Left renal cortex interstitium (tissue), 4 donors: ENCODE measurements at regions not wholly inside any gene's neighbourhood (a gene's known extent, or its start where the extent isn't known, plus 50 kb on each side); places are given as distances from the start of the nearest gene placed in this dataset.

Source experiments
- DNase-seq, 4 donors: peaks; one replicate each; pipeline ENCODE4 v3.0.0-alpha.2; 2013; ENCODE audit warnings: low read depth in 4 of 4, low spot score in 2 of 4, missing footprints in 1 of 4

DNA sequence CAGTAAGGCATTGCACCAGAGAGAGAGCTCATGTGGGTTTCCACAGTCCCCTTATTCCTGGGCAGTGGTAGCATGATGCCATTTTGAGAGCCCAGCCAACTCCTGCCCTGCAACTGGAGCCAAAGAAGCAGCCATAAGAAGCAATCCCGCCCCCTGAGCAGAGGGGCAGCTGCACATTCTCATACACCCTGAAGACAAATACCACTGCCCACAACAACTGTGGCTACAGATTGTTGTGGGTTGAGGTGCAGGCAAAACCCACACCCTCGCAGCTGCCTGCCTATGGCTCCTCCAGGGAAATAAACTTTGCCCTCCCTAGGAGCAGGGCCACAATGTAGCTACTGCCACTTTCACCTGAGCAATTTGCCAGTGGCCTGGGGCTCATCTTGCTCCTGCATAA lies 219.4 kb upstream of the NRXN1 start:
- DNase-seq = no peak

- no peak for DNase-seq
Measured at GRCh38 chr2:51247252-51247805, 215.4 kb upstream of the NRXN1 start.

DNA sequence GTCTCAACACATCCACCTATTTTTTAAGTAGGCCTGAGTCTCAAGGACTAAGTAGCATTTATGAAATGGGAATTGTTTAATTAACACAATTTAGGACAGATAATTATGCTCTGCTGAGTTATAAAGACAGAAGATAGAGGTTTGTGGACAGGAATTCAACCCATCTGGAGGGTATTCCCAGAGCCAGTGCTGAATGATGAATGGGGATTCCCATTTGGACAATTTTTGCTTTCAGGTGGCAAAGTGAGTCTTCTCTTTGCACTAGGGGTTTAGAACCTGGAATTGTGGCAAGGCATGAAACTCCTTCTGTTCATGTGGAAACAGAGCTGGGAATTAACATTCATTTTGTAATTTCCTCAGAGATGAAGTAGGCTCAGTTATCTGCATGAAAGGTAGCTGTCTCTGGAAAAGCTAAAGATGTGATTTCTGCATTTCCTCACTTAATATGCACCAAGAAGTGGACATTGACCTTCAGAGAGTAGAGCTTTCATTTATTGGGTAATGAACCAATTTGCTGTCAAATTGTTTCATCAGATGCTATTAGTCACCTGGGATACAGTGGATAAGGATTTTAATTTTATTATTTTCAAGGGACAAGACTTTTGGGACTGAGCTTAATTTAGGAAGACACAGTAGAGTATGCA lies 212.1 kb upstream of the NRXN1 start:
- DNase-seq = no peak

DNA sequence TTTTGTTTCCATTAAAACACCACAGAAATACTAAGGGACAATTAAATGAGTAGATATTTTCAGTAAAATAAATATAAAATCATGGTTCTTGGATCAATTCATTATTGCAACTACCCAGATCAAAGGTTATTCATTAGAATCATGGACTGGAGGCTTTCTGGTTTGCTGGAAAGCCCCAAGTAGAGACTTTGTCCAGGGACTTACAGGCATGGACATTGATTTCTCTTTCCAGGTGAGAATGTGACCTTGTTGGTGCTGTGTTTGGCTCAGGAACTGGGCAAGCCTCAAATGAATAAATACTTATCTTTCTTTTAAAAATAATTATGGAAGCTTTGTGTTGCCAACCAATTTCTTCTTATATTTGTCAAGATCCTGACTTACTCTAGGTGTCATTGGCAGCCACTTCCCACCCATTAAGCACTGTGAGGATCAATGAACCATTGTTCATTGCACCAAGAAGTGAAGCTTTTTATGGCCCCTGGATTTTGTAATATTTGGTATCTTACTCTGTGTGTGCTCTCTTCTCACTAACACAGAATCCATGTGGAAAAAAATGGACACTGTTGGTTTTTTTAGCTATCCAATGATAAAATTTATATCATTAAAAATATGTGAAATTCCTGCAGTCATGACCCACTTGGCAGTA lies 205.8 kb upstream of the NRXN1 start:
- no peak for DNase-seq

DNA sequence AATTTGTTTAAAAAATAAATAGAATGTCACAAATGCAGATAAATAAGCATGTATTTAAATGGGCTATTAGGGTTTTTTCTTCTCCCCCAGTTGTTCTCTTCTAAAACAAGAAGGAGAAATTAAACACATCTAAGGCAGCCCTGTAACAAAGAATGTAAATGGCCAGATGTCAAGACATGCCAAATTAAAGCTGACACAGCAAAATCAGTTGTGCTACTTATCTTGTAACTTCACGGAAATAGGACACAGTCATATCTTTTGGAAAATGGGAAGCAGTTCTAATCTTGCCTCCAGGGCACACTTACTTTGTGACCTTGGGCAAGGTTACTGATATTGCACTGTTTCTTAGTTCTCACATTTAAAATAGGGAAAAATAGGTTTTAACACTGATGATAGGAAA lies 200.1 kb upstream of the NRXN1 start:
- DNase-seq = no peak

DNA sequence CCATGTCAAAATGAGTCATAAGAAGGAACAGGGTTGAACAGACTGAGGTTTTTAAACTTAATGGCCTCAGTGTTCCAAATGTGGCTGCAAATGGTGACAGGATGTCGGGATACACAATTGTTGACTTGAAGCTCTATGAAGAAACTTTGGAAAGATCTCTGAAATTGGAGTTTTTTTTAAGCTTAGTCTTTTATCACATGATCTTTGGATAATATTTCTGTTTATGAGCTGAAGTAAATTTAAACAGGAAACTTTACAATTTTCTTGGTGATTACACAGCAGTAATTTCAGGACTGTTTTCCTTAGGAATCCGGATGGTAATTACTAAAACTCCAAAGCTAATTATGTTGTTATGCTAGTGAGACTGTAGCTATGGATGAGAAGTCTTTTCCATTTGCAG lies 199.1 kb upstream of the NRXN1 start:
- peak in 1 of 4 donors; percentile 16 for DNase-seq

GRCh38 chr2:51225377-51225776 lies 193.4 kb upstream of the NRXN1 start:
- no peak for DNase-seq

DNA sequence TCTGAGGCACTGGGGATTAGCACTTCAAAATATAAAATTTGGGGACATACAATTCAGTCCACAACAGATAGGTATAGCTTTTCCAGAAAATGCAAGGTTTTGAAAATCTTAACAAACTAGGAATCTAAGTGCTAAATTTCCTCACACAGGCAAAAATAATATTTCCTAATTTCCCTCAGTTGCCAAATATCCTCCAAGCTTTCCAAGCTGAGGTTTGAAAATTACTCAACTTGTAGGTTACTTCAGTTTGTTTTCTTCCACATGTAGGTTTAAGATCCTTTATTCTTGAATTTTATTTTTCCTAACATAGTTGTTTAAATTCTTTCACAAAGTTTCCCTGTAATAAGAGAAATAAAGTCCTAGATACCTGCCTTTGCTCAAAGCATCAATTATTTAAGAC lies 192.9 kb upstream of the NRXN1 start:
- no peak for DNase-seq

DNA sequence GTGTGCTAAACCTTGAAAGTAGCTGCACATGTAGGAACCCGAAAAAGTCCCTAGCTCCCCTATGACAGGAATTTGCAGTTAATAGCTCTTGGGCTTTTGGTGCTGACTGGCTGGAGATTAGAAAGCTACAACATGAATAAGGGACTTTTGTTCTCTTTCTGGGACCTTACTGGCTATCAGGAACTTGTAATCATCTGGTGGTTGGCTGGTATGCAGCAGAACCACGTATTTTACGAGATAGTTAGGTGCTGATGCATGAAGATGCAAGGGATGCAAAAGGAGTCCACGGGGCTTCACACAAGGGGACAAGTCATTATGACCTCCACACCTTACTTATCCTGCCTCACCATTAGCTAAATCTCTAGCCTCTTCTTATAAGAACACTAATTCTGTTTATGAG lies 190.2 kb upstream of the NRXN1 start:
- no peak for DNase-seq

DNA sequence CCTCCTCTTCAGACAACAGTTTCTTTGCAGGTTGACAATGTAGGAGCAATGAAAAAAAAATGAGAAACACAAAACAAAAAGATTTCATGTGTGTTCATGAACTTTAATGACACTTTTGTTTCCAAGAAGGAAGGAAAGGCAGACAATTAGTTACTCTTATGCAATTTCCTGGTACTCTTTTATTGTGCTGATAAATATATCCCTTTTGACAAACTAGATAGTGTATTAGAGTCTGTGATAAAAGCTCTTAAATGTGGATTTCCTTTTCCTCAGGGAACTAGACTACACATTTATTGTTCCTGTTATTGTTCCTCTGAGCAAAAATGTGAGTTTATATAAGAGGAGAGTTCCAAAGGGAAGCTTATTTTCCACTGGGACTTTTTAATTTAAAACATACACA lies 188.7 kb upstream of the NRXN1 start:
- DNase-seq = no peak

- no peak for DNase-seq
Measured at GRCh38 chr2:51220080-51220479, 188.1 kb upstream of the NRXN1 start.

DNA sequence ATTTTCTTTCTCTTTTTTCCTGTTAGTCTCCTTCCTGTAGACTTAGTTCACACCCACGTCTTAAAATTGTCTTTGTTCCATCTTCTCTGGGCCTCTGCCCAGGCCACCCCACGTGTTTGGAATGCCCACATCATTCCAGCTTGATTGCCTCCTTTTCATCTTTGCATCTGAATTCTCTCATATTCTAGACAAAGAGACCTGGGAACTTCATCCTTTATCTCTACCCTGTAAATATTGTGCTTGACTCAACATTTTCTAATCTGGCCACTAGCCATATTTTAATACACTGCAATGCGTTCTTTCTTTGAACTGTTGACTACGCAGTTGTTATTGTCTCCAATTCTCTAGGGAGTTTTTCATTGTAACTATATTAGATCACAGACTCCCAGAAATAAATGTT lies 187.5 kb upstream of the NRXN1 start:
- DNase-seq = no peak

DNA sequence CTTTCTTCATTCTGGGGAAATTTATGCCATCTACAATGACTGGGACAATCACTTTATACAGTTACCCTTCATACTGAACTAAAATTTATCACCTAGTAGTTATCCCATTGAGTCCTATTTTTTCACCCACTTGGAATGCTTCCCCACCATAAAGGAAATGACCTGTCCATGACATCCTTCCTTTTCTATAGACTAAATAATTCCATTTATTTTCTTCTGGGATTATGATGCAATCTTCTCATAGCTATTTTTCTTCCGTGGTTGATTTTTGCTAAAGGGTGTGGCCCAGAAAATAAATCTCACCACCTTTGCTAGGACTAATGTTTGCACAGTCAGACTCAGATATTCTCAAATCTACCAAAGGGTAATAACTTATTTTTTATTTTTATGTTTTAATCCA lies 186.1 kb upstream of the NRXN1 start:
- DNase-seq = no peak

GRCh38 chr2:51213826-51214225 lies 181.9 kb upstream of the NRXN1 start:
- no peak for DNase-seq

GRCh38 chr2:51212374-51212773 lies 180.4 kb upstream of the NRXN1 start:
- DNase-seq = no peak

GRCh38 chr2:51208521-51208920 lies 176.6 kb upstream of the NRXN1 start:
- DNase-seq = no peak

GRCh38 chr2:51201295-51201694 lies 169.4 kb upstream of the NRXN1 start:
- no peak for DNase-seq

- DNase-seq = no peak
Measured at GRCh38 chr2:51194656-51195055, 162.7 kb upstream of the NRXN1 start.

- no peak for DNase-seq
Measured at GRCh38 chr2:51170273-51170672, 138.3 kb upstream of the NRXN1 start.

DNA sequence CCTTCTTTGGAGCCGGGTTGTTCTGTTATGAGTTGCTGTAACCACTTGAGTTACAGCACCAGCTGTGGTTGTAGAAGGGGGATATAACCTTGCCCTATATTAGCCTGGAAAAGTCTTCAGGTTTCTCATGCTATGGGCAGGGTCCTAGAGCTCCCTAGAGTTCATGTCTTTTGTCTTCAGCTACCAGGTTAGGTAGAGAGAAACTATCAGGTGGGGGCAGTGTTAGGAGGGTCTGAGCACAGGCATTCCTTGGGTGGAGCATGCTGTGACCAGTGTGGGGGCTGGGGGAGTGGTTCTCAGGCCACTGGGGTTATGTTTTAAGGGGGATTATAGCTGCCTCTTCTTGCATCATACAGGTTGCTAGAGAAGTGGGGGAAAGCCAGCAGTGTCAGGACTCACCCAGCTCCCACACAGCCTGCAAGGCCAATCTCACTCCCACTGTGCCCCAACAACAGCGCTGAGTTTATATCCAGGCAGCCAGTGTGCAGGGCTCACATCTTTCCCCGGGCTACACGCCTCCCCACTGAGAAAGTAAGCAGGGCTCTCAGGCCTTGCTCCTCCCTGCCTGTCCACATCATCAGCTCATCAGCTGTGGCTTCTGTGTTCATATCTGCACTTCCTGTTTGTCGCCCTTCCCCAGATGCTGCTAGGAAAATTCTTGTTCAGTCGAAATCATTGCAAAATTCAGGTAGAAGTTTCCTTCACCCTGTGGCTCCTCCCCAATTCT lies 133.8 kb upstream of the NRXN1 start:
- no peak for DNase-seq

DNA sequence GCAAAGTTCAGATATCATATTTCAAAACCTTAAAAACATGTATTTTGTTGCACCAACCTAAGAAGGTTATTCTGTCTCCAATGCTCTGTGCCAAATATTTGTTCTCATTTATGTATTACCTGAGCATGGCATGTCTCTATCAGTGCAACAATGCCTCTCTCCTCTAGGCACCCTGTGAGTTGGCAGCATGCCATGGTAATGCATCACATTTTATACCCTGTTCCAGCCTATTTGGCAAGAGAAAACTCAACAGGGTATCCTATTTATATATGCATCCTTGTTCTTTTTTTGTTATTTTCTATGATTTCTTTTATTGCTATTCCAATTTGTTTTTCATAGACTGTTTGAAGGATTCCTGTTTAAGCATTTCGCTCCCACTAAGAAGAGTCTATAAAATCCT lies 126.3 kb upstream of the NRXN1 start:
- DNase-seq = no peak

DNA sequence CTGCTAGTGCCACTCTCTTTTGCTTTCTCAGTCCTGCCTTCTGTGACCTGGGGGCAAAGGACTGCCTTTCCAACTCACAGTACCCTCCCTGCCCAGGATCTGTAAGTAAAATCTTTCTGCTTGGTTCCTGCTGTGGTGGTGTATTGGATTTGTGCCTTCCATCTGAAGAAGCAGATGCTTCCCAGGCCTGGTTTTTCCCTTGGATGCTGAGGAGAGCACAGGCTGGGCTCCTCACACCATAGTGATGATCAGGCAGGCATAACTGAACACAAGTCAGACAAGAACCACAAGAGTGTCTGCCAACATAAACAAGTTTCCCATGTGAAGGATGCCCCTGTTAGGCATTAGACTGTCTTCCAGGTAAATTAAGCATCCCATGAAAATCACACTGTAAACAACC lies 121.3 kb upstream of the NRXN1 start:
- no peak for DNase-seq
